Ishikawa (cell line): ENCODE measurements at regions not wholly inside any gene's neighbourhood (a gene's known extent, or its start where the extent isn't known, plus 50 kb on each side); places are given as distances from the start of the nearest gene placed in this dataset.

Experiments used
- CEBPB ChIP-seq: IDR thresholded peaks from 2 replicates; pipeline ENCODE4 v1.6.1; 2012
- CREB1 ChIP-seq: IDR thresholded peaks from 2 replicates; pipeline ENCODE4 v1.6.1; 2012; ENCODE audit warnings: low read depth
- EGR1 ChIP-seq: IDR thresholded peaks from 2 replicates; pipeline ENCODE4 v1.6.1; 2012
- EP300 ChIP-seq: IDR thresholded peaks from 2 replicates; pipeline ENCODE4 v1.6.1; 2012; ENCODE audit warnings: borderline replicate concordance
- FOXM1 ChIP-seq: IDR thresholded peaks from 2 replicates; pipeline ENCODE4 v1.6.1; 2012; ENCODE audit warnings: low read depth, borderline replicate concordance
- NFIC ChIP-seq: IDR thresholded peaks from 2 replicates; pipeline ENCODE4 v1.6.1; 2012
- RAD21 ChIP-seq: IDR thresholded peaks from 2 replicates; pipeline ENCODE4 v1.6.1; 2012; ENCODE audit warnings: low read depth
- TAF1 ChIP-seq: IDR thresholded peaks from 2 replicates; pipeline ENCODE4 v1.6.1; 2012; ENCODE audit warnings: low read depth, mild to moderate bottlenecking
- TCF12 ChIP-seq: IDR thresholded peaks from 2 replicates; pipeline ENCODE4 v1.6.1; 2012; ENCODE audit warnings: low read depth
- TEAD4 ChIP-seq: IDR thresholded peaks from 2 replicates; pipeline ENCODE4 v1.6.1; 2012
- YY1 ChIP-seq: IDR thresholded peaks from 2 replicates; pipeline ENCODE4 v1.6.1; 2012; ENCODE audit warnings: low read depth
- ZBTB7A ChIP-seq: IDR thresholded peaks from 2 replicates; pipeline ENCODE4 v1.6.1; 2012; ENCODE audit warnings: low read depth
- TF ChIP-seq, protein P1 (sequence below): IDR thresholded peaks from 2 replicates; pipeline ENCODE4 v1.6.1; 2012
- TF ChIP-seq, protein P2 (sequence below): IDR thresholded peaks from 2 replicates; pipeline ENCODE4 v1.6.1; 2012
- TF ChIP-seq, protein P3 (sequence below): IDR thresholded peaks from 2 replicates; pipeline ENCODE4 v1.6.1; 2012; ENCODE audit warnings: low read depth, mild to moderate bottlenecking

DNA sequence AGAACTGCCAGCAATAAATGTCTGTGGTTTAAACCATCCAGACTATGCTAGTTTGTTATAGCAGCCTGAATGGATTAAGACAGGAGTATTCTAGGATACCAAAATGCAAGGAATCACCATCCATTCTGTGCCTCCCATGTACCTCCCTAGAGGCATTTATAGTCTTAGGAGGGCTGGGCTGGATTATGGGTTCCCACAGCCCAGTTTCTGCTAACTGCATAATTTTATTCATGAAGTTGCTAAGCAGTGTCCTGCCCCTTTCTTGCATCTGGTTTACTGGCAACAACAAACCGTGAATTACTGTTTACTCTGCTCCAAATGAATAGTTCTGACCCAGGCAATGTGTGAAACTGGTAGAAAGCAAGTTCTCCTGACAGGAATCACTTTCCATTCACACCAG is 67.1 kb upstream of the PRKX start:
- TF ChIP-seq TAF1: no peak
- TF ChIP-seq CREB1: no peak
- TF ChIP-seq RAD21: no peak
- TF ChIP-seq FOXM1: no peak
- TF ChIP-seq EGR1: no peak
- TF ChIP-seq, protein P1, sequence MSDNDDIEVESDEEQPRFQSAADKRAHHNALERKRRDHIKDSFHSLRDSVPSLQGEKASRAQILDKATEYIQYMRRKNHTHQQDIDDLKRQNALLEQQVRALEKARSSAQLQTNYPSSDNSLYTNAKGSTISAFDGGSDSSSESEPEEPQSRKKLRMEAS: no peak
- TF ChIP-seq ZBTB7A: no peak
- TF ChIP-seq, protein P2, sequence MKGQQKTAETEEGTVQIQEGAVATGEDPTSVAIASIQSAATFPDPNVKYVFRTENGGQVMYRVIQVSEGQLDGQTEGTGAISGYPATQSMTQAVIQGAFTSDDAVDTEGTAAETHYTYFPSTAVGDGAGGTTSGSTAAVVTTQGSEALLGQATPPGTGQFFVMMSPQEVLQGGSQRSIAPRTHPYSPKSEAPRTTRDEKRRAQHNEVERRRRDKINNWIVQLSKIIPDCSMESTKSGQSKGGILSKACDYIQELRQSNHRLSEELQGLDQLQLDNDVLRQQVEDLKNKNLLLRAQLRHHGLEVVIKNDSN: no peak
- no peak for TF ChIP-seq TCF12
- TF ChIP-seq TEAD4: no peak
- TF ChIP-seq, protein P3, sequence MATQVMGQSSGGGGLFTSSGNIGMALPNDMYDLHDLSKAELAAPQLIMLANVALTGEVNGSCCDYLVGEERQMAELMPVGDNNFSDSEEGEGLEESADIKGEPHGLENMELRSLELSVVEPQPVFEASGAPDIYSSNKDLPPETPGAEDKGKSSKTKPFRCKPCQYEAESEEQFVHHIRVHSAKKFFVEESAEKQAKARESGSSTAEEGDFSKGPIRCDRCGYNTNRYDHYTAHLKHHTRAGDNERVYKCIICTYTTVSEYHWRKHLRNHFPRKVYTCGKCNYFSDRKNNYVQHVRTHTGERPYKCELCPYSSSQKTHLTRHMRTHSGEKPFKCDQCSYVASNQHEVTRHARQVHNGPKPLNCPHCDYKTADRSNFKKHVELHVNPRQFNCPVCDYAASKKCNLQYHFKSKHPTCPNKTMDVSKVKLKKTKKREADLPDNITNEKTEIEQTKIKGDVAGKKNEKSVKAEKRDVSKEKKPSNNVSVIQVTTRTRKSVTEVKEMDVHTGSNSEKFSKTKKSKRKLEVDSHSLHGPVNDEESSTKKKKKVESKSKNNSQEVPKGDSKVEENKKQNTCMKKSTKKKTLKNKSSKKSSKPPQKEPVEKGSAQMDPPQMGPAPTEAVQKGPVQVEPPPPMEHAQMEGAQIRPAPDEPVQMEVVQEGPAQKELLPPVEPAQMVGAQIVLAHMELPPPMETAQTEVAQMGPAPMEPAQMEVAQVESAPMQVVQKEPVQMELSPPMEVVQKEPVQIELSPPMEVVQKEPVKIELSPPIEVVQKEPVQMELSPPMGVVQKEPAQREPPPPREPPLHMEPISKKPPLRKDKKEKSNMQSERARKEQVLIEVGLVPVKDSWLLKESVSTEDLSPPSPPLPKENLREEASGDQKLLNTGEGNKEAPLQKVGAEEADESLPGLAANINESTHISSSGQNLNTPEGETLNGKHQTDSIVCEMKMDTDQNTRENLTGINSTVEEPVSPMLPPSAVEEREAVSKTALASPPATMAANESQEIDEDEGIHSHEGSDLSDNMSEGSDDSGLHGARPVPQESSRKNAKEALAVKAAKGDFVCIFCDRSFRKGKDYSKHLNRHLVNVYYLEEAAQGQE: no peak
- TF ChIP-seq EP300: no peak
- TF ChIP-seq CEBPB: no peak
- TF ChIP-seq YY1: no peak

DNA sequence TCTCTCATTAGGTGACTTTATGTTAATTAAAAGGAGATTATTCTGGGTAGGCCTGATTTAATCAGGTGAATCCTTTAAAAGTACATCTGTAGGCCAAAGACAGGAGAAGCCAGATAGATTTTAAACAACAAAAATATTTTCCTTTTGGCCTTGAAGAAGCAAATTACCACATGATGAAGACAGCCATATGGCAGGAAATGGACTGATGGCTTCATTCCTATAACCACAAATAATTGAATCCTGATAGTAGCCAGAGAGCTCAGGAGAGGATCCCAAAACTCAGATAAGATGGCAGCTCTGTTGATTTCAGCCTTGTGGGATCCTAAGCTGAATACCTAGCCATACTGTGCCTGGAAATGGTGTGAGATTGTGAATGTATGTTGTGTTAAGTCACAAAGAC is 66.1 kb upstream of the PRKX start:
- TF ChIP-seq YY1 (no peak), EGR1 (no peak)

DNA sequence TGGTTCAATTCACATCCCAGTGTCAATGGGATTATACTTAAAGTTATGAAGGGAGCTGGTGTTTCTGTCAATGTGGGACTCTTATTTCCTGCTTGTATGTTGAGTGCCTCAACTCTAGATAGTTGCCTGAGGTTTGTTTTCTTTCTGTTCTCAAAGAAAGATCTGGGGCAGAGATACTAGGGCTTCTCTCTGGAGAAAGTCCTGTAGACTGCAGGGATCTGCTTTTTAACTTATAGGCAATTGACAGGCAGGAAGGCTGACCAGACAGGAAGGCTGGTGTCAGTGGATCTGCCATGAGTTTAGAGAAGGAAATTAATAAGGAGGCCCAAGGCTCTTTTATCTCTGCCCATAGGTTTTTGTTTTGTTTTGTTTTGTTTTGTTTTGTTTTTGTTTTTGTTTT is 64.0 kb upstream of the PRKX start:
- TF ChIP-seq TCF12 (no peak), NFIC (no peak), EGR1 (no peak)

DNA sequence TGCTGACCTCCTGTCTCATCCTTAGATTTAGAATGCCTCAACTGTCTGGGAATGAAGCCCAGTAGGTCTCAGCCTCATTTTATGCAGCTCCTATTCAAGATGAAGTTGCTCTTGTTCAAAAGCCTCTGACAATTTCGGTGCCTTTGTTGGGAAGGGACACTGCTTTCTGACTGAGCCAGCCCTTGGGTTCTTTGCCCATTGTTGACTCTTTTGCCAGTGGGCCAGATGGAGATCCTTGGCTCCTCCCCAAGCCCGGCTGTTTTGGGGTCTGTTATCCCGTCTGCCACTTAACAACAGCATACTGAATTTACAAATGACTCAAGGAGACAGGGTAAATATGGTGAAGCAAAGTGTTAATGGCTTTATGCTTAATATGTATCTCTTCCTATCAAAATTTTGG is 58.3 kb upstream of the PRKX start:
- TF ChIP-seq EP300: no peak
- TF ChIP-seq, protein P1: no peak
- no peak for TF ChIP-seq TCF12
- TF ChIP-seq ZBTB7A: no peak
- TF ChIP-seq TEAD4: no peak
- TF ChIP-seq EGR1: no peak
- no peak for TF ChIP-seq TAF1
- no peak for TF ChIP-seq RAD21

DNA sequence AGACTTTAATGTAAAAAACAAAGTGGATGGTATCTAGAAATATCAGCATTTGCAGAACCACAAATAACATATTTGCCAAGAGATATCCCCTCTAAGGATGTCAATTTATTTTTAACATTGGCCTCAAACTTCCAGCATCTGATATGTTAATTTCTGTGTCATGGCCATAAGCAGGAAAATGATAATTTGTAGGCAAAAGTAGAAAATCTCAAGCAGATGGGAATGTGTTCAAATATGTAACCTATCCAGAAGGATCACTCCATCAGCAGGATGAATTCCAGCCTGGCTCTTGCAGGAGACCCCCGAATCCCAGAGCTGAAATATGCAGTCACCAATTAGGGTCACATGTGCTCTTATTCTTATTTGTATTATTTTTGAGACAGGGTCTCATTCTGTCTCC is 55.4 kb upstream of the PRKX start:
- TF ChIP-seq TAF1 (no peak), YY1 (no peak), EP300 (no peak), CEBPB (no peak), ZBTB7A (no peak), FOXM1 (no peak), NFIC (no peak)
- TF ChIP-seq, protein P1: no peak
- TF ChIP-seq, protein P2: no peak
- TF ChIP-seq, protein P3: no peak
